HG03520 (cell line): ENCODE measurements at regions not wholly inside any gene's neighbourhood (a gene's known extent, or its start where the extent isn't known, plus 50 kb on each side); places are given as distances from the start of the nearest gene placed in this dataset.
"Not testable (repeated sequence)": the region's sequence is repeated elsewhere in the genome, so short reads cannot be mapped to it uniquely, and the experiment has no call there.

Experiments
- ATAC-seq: cut with Tn5 transposase; IDR thresholded peaks from one replicate; pipeline ENCODE4 v1.9.1; 2021; ENCODE audit warnings: mild to moderate bottlenecking, moderate library complexity; ENCODE audit not compliant: unreplicated experiment

DNA sequence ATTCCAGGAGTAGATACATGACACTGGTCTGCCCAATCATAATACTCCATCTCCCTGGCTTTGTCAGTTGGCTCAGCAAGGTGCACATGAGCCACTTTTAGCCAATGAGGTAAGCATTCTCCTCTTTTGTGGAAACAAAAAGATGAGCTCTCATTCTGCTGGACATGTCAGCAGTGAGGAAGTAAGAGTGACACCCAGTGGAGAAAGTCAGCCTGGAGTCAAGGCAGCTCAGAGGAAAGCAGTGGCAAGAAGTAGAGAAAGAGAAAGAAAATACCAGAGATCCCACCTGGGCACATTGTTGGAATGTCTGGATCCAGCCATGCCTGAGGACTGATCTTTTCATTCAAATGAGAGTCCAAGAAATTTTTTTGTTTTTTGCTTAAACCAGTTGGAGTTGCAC, 496.9 kb upstream of the C16orf82 start:
- ATAC-seq, result no peak

DNA sequence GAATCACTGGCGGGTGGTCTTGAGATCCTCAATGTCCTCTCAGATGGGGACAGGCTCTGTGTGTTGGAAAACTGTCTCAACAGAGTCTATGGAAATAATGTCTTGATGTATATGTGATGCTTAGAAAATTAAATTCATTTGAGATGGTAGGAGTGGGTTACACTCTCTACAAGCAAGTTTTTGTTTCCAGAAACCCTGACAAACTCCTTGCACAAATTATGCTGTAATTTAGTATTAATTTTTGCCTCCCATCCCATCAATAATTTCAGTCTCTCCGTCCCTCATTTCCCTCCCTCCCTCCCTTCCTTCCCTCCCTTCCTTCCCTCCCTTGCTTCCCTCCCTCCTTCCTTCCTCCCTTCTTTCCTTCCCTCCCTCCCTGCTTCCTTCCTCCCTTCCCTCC, 488.0 kb upstream of the C16orf82 start:
- no peak for ATAC-seq

GRCh38 chr16:26583803-26584202, 482.9 kb upstream of the C16orf82 start:
- no peak for ATAC-seq

DNA sequence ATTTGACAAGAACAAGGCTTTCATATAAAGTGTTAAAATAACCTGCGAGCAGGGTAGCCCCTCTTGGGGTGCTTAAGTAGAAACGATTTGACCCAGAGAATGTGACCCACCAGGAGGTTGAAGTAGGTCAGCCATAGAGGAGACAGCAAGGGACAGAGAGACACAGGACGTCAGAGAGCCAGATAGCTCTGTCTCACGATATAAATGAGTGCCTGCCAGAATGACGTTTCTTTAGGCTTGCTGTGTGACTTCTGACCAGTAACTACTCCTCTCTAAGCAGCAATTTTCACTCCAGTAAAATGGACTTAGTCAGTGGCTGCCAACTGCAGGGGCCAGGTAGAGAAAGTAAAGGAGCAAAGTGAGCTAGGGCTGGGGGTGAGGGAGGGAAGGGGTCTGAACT, 473.0 kb upstream of the C16orf82 start:
- no peak for ATAC-seq

DNA sequence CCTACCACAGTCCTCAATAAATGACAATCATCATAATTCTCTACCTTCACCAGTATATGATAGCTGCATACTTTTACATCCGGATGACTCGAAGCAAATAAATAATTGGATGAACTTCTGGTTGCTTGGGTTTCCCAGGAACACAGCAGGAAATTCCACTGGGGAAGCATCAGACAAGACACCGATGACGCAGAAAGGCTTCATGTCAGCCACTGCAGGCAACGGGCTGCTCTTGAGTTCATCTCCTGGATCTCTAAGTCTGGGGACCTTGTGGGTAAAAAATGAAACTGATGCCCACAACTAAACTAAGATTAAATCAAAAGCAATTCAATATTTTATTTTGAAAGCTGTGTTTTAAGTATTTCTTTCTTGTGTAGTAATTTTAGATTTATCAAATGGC, 472.1 kb upstream of the C16orf82 start:
- no peak for ATAC-seq

GRCh38 chr16:26595199-26595598, 471.5 kb upstream of the C16orf82 start:
- ATAC-seq, result no peak

- ATAC-seq, result not testable (repeated sequence)
These were observed 470.7 kb upstream of the C16orf82 start for GRCh38 chr16:26596033-26596432.

- no peak for ATAC-seq
These were observed 468.7 kb upstream of the C16orf82 start for GRCh38 chr16:26598061-26598460.

- ATAC-seq, result no peak
These were observed 467.5 kb upstream of the C16orf82 start for GRCh38 chr16:26598998-26599784.

- ATAC-seq, result no peak
These were observed 467.0 kb upstream of the C16orf82 start for GRCh38 chr16:26599785-26600104.

DNA sequence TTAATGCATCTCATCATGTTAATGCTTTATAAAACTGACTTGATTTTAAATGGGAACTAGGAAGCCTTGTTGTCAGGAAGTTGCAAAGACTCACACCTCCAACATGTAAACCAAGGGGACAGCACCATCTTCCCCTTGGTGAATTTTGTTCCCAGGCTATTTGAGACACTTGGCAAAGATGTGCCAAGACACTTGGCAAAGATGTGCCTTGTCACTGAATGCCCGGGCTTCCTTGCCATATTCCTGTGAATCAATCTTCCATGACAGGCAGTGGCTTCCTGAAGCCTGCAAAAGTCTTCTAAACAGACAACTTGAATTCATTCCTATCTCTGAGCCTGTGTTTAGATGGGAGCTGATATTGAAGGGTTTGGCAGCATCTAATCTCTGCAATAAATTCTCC, 465.4 kb upstream of the C16orf82 start:
- no peak for ATAC-seq

- ATAC-seq, result no peak
These were observed 461.0 kb upstream of the C16orf82 start for GRCh38 chr16:26605626-26606271.

DNA sequence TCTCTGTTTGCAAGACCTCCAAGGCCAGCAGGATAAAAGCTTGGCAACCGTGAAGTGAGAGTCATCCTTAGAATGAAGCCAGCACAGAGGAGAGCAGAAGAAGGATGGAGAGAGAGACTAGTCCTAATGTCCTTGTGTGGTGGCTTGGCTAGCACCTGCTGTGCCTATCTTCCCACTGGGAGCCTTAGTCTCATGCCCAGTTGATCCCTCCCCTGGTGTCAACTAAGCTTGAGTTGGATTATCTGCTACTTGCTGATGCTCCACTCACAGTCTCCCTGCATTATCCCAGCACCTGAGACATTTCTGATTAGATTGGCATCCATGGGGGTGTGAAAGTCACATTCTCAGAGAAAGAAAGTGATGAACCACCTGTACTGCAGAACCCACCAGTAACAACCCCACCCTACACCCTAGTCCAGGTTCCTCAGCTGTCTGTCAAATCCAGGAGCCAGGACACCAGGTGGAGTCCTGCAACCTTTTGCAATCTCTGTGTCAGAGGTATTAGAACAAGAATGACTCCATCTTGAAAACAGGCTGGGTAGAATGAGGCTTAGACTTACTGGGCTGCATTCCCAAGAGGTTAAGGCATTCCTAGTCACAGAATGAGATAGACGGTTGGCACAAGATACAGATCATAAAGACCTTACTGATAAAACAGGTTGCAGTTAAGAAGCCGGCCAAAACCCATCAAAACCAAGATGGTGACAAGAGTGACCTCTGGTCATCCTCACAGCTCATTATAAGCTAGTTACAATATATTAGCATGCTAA, 460.2 kb upstream of the C16orf82 start:
- no peak for ATAC-seq

DNA sequence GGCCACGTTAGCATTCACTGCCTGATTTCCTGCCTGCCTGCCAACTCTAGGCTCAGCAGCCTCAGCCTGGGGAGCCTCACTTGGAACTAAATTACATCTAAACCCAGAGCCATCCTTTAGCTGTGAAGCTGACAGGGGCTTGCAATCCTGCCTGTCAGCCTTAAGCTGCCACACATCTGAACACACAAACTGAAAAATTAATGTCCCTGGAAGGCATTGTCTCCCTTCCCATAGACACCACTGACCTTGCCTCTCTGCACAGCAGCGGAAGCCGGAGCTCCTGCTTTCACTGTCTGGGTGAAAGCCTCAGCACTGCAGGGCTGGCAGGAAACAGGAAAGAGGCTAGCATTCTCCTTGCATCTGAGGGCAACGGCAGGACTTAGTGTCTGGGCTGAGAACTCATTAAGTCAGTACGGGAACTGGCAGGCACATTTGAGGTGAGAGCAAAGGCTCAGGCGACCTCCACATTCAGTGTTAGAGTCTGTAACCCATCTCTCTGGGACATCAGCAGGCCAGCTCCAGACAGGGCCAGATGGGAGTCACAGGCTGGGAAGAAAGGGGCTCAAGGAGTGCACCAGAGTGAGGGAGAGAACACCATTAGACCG, 452.4 kb upstream of the C16orf82 start:
- ATAC-seq, result no peak

DNA sequence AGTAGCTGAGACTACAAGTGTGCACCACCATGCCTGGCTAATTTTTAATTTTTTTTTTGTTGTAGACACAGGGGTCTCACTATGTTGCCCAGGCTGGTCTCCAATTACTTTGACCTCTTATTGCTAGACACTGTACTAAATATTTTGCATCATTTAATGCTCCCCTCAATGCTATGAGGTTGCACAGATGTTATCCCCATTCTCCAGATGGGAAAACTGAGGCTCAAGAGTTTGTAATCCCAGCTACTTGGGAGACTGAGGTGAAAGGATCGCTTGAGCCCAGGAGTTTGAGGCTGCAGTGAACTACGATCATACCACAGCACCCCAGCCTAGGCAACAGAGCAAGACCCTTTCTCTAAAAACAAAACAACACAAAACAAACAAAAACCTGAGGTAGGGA, 443.3 kb upstream of the C16orf82 start:
- ATAC-seq, result no peak

DNA sequence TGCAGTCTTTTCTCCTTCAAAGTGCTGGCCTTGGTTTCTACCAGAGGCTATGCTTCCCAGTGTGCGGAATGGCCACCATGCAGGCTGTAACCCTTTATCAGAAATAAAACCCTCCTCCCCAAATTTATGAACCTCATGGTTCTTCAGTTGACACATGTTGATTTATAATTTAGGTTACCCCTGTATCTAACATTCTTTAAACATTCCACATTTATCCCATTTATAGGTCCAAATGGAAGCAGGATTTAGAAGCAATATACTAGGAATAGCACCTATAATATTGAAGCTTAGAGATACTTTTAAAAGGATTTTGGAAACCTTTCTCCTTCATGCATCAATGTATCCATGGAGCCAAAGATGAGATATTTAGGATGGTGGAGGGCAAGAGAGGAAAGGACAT, 438.8 kb upstream of the C16orf82 start:
- no peak for ATAC-seq

DNA sequence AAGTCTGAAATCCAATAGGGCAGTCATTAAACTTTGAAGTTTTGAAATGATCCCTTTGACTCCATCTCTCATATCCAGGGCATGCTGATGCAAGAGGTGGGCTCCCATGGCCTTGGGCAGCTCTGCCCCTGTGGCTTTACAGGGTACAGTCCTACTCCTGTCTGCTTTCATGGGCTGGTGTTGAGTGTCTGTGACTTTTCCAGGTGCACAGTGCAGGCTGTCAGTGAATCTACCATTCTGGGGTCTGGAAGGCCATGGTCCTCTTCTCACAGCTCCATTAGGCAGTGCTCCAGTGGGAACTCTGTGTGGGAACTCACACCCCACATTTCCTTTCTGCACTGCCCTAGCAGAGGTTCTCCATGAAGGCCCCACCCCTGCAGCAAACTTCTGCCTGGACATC, 435.4 kb upstream of the C16orf82 start:
- not testable (repeated sequence) for ATAC-seq

DNA sequence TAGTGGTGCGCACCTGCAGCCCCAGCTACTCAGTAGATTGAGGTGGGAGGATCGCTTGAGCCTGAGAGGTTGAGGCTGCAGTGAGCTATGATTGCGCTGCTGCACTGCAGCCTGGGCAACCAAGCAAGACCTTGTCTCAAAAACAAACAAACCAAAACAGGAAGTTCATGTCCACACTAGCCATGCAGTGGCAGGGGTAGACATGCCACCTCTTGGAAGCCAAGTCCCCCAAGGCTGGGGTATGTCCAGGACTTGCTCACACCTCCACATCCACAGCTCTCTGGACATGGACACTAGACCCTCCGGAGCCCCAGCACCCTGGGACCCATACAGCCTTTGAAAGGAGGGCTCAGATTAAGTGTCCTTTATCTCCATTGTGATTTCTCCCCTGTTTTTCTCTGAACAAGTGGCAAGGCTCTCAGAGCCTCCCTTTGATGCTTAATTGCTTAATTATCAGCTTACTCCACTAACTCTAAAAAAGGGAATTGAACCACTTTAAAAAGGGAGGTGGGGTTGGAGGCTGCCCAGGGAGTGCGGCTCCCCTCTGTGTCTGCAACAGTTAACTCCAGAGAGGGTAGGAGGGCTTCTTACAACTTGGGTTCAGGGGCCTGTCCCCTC, 424.6 kb upstream of the C16orf82 start:
- no peak for ATAC-seq

DNA sequence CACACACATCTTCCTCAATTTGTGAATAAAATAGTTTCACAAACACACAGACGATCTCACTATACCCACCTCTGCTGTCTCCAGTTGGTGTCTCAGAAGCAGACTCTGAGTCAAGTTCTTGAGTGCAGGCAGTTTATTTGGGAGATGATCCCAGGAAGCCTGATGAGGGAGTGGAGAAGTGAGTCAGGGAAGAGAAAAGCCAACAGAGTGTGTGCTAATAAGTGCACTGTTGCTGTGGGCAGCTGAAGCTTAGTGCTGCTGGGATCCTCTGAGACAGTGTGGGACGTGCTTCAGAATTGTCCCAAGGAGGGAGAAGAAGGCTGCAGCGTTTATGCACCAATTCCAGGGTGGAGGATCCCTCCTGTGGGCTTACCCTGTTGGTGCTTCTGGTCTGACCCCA, 423.2 kb upstream of the C16orf82 start:
- no peak for ATAC-seq

- no peak for ATAC-seq
These were observed 421.7 kb upstream of the C16orf82 start for GRCh38 chr16:26644912-26645543.

- ATAC-seq, result no peak
These were observed 421.1 kb upstream of the C16orf82 start for GRCh38 chr16:26645614-26646013.
